IPS DF 6.9 (cell line): ENCODE measurements at regions not wholly inside any gene's neighbourhood (a gene's known extent, or its start where the extent isn't known, plus 50 kb on each side); places are given as distances from the start of the nearest gene placed in this dataset.
"Not testable (repeated sequence)": the region's sequence is repeated elsewhere in the genome, so short reads cannot be mapped to it uniquely, and the experiment has no call there.

Experiments
- DNase-seq: peaks from one replicate; pipeline ENCODE4 v3.0.0-alpha.2; 2013; ENCODE audit warnings: low read depth, low spot score
- H3K27ac ChIP-seq: one replicate; pipeline ENCODE4 v1.5.1; 2013; ENCODE audit warnings: low read length, control low read depth
- H3K27me3 ChIP-seq: 2 replicates; pipeline ENCODE4 v1.6.1; 2013; ENCODE audit warnings: mild to moderate bottlenecking, low read length; ENCODE audit not compliant: control insufficient read depth, insufficient read depth
- H3K36me3 ChIP-seq: 2 replicates; pipeline ENCODE4 v1.6.1; 2013; ENCODE audit warnings: low read length; ENCODE audit not compliant: control insufficient read depth, insufficient read depth
- H3K4me1 ChIP-seq: 2 replicates; pipeline ENCODE4 v1.6.1; 2013; ENCODE audit warnings: low read length; ENCODE audit not compliant: control insufficient read depth, insufficient read depth
- H3K4me3 ChIP-seq: 2 replicates; pipeline ENCODE4 v1.5.1; 2013; ENCODE audit warnings: mild to moderate bottlenecking, low read length
- H3K9me3 ChIP-seq: 2 replicates; pipeline ENCODE4 v1.6.1; 2013; ENCODE audit warnings: low read length, inconsistent platforms; ENCODE audit not compliant: control insufficient read depth, insufficient read depth
- WGBS: extraction: QIAGEN DNeasy Blood & Tissue Kit; methylation state at CpG from one replicate; pipeline ENCODE4 v1.1.7; 2013; ENCODE audit warnings: mixed read lengths, missing lambda C conversion rate; ENCODE audit not compliant: insufficient read length, insufficient coverage; 5-methylcytosine and 5-hydroxymethylcytosine counted together

DNA sequence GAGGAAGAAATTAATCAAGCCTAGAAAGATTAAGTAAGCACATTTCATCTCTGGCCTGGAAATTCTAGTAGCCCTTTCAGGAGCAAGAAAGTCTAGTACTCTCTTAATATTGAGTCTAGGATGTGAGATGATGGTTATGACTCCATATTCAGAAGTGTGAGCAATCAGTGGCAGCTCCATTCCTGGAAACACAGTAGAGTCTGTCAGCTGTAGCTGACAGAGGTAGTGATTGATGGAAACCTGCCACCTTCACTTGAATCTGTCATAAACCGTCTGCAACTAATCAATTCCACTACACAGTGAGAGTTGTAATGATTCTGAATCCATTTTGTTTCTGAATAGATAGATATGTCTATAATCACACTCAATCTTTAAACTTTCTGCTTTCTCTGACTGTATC is 635.1 kb downstream of the IRS1 start:
- H3K9me3 ChIP-seq: no peaks in the 10 kb centered on the region
- WGBS: no CpG with 5 or more reads among the region's 1 CpG
- no peaks in the 10 kb centered on the region for H3K36me3 ChIP-seq
- H3K27ac ChIP-seq: no peak overlapping the region
- no peak for DNase-seq
- H3K4me1 ChIP-seq: no peaks in the 10 kb centered on the region
- no peaks in the 10 kb centered on the region for H3K27me3 ChIP-seq
- no peak overlapping the region for H3K4me3 ChIP-seq

DNA sequence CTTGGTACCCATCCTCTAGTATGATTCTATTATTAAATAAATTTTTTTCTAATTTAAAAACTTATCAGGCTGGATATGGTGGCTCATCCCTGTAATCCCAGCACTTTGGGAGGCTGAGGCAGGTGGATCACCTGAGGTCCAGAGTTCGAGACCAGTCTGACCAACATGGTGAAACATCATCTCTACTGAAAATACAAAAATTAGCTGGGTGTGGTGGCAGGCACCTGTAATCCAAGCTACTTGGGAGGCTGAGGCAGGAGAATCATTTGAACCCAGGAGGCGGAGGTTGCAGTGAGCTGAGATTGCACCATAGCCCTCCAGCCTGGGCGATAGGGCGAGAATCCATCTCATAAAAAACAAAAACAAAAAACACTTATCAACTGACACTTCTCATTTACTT is 639.0 kb downstream of the IRS1 start:
- not testable (repeated sequence) for H3K9me3 ChIP-seq, H3K27ac ChIP-seq, H3K27me3 ChIP-seq, H3K4me1 ChIP-seq, H3K36me3 ChIP-seq, H3K4me3 ChIP-seq, DNase-seq
- no CpG with 5 or more reads among the region's 4 CpGs for WGBS

DNA sequence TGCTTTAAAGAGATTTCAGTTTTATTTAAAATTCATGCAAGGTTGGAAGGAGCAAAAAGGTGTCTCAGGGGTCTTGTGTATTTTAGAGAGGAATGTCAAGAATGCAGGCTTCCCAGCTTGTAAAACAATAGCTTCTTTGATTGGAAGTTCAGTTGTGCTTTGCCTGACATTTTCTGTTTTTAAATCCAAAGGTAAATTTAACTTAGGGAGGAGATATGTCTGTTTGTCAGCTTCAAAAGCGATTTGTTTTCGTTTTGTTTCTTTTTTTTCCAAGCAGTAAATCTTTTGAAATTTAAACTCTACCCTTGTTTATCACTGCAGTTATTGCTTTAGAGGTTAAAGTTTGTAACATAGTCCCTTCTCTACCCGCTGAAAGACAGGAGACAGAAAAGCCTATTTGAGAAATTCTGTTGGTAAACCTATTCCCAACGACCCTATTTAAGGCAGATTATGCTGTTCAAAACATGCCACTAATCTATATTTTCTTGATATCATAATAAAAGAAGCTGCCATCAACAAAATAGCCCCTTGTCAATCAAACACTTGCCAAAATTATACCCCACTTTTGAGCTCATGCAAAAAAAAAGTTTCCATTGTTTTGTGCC is 639.6 kb downstream of the IRS1 start:
- Histone ChIP-seq H3K36me3 (no peaks in the 10 kb centered on the region), H3K27ac (no peak overlapping the region), H3K27me3 (no peaks in the 10 kb centered on the region), H3K4me1 (no peaks in the 10 kb centered on the region; the same call in none of the 2 replicates), H3K4me3 (no peak overlapping the region), H3K9me3 (no peaks in the 10 kb centered on the region)
- peak; percentile 31 for DNase-seq
- WGBS: no CpG with 5 or more reads among the region's 4 CpGs

DNA sequence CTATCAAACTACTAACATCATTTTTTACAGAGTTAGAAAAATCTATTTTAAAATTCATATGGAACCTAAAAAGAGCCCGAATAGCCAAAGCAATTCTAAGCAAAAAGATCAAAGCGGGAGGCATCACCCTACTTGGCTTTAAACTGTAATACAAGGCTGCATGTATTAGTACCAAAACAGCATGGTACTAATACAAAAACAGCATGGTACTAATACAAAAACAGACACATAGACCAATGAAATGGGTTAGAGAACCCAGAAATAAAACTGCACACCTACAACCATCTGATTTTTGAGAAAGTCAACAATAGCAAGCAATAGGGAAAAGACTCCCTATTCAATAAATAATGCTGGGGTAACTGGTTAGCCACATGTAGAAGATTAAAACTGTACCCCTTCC is 640.7 kb downstream of the IRS1 start:
- WGBS: no CpG with 5 or more reads among the region's 2 CpGs
- no peak overlapping the region for H3K27ac ChIP-seq
- no peaks in the 10 kb centered on the region; the same call in none of the 2 replicates for H3K4me1 ChIP-seq
- H3K27me3 ChIP-seq: no peaks in the 10 kb centered on the region
- no peaks in the 10 kb centered on the region for H3K9me3 ChIP-seq
- H3K36me3 ChIP-seq: no peaks in the 10 kb centered on the region
- H3K4me3 ChIP-seq: no peak overlapping the region
- DNase-seq: no peak

DNA sequence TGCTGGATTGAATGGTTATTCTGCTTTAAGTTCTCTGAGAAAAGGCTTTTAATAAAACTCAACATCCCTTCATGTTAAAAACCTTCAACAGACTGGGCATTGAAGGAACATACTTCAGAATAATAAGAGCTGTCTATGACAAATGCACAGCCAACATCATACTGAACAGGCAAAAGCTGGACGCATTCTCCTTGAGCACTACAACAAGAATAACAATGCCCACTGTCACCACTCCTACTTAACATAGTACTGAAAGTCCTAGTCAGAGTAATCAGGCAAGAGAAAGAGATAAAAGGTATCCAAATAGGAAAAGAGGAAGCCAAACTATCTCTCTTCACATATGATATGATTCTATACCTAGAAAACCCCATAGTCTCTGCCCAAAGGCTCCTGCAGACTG is 641.4 kb downstream of the IRS1 start:
- Histone ChIP-seq H3K27me3 (no peaks in the 10 kb centered on the region), H3K4me3 (no peak overlapping the region), H3K36me3 (no peaks in the 10 kb centered on the region), H3K4me1 (no peaks in the 10 kb centered on the region; the same call in none of the 2 replicates), H3K27ac (no peak overlapping the region), H3K9me3 (no peaks in the 10 kb centered on the region)
- no CpG with 5 or more reads among the region's 1 CpG for WGBS
- no peak for DNase-seq

DNA sequence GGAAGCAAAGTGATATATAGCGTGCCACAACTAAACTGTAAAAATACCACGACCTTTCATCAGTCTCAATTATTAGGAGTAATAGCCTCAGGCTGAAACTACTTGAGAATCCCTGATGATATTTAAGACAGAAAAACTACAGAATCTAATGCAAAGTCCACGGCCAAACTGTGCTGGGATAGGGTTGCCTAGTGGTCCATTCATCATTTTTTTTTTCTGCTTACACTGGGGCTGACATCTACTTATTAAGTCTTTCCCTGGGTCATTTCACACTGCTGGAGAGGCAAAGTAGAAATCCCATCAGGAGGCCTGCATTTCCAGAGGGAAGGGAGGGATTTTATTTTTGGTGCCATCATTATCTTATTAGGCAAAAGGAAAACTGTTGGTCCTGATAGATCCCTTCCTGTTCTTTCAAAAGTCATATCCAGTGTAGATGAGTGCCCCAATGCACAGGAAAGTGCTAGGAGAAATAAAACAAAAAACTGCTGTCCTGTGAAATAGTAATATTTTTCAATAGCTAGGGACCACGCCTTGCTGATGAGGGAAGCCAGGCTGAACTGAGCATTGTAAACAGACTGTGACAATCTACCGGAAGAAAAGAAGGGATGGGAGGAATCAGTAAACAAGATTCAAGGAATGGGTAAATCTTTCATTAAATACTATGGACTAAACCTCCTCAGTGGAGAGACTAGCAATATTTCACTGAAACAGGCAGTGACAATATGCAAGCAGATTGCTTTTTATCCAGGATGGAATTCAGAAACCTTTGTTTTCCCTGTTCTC is 644.3 kb downstream of the IRS1 start:
- Histone ChIP-seq H3K4me3 (no peak overlapping the region), H3K27me3 (no peaks in the 10 kb centered on the region), H3K9me3 (no peaks in the 10 kb centered on the region), H3K36me3 (no peaks in the 10 kb centered on the region), H3K27ac (no peak overlapping the region), H3K4me1 (no peaks in the 10 kb centered on the region; the same call in none of the 2 replicates)
- no CpG with 5 or more reads among the region's 5 CpGs for WGBS
- DNase-seq: no peak

DNA sequence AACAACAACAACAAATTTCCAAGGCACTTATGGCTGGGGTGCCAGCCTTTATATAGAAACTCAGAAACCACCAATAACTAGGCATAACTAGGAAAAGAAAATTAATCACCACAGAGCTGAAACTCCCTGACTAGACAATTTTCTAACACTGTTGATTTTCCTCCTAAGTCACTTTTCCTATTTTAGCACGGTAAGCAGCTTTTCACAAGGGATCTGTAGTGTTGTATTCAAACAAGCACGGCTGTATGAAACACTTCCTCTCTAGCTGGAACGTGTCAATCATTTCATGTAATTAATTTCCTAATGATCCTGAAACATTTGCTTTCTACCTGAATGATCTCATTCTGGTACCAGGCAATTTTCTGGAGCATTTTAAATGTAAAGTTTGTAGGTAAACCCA is 645.0 kb downstream of the IRS1 start:
- Histone ChIP-seq H3K27ac (no peak overlapping the region), H3K4me3 (no peak overlapping the region), H3K27me3 (no peaks in the 10 kb centered on the region), H3K9me3 (no peaks in the 10 kb centered on the region), H3K36me3 (no peaks in the 10 kb centered on the region), H3K4me1 (no peaks in the 10 kb centered on the region; the same call in none of the 2 replicates)
- no peak for DNase-seq
- no CpG with 5 or more reads among the region's 3 CpGs for WGBS

DNA sequence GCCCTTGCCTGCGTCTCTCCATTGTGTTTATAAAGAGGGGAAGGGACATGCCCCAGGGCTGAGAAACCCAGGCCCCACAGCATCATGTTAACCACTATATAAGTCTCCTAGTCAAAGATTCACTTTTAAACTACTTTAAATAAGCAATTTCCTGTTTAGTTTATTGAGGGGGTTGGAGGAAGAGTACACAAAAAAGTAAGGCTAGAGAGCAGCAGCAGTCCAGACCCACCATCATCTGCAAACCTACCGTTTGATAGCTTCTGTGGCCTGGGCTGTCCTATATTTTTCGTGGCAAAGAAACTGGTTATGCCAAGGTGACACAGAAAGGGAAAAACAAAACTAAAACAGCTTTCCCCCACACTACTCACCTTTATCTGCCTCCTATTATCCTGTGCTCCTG is 646.1 kb downstream of the IRS1 start:
- no peak overlapping the region for H3K4me3 ChIP-seq
- H3K36me3 ChIP-seq: no peaks in the 10 kb centered on the region
- no CpG with 5 or more reads among the region's 3 CpGs for WGBS
- no peaks in the 10 kb centered on the region for H3K27me3 ChIP-seq
- no peak overlapping the region for H3K27ac ChIP-seq
- DNase-seq: no peak
- no peaks in the 10 kb centered on the region for H3K9me3 ChIP-seq
- H3K4me1 ChIP-seq: no peaks in the 10 kb centered on the region; the same call in none of the 2 replicates

DNA sequence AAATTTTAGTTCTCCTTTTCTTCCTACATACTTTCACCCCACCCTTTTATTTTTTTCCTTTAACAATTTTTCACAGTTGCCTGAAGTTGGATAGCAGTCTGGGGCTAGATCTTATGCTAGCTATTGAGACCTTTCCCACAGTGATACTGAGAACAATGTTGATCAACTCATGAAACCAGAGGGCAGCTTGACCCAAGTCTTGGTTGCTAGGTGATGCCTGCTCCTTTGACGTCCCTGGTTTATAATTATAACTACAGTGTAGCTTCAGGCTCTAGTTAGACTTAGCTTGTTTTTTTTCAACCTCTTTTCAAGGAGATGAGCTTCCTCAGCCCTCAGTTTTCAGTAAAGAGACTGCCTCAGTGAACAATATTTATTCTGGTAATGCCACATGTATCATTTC is 648.5 kb downstream of the IRS1 start:
- Histone ChIP-seq H3K27ac (no peak overlapping the region), H3K9me3 (no peaks in the 10 kb centered on the region), H3K36me3 (no peaks in the 10 kb centered on the region), H3K4me1 (no peaks in the 10 kb centered on the region; the same call in 1 of the 2 replicates), H3K27me3 (no peaks in the 10 kb centered on the region), H3K4me3 (no peak overlapping the region)
- no peak for DNase-seq
- WGBS: no CpG with 5 or more reads among the region's 1 CpG

DNA sequence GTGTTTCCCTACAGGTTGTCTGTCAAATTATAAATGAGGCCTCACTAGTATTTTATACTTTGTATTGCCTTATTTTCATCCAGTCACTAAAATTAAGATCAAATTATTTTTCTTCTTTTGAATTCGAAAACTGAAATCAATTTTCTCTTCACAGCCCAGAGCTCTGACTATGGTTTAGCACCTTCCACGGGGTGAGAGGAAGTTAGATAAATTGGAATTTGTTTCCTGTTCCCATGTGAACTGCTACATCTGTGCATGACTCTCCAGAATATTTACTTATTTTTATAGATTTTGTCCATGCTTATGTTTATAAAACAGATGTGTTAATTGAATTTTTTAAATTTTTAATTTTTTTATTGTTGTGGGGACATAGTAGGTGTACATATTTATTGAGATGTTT is 656.5 kb downstream of the IRS1 start:
- Histone ChIP-seq H3K4me3 (no peak overlapping the region), H3K9me3 (no peaks in the 10 kb centered on the region), H3K27ac (no peak overlapping the region), H3K36me3 (no peaks in the 10 kb centered on the region), H3K4me1 (no peaks in the 10 kb centered on the region), H3K27me3 (no peaks in the 10 kb centered on the region)
- no CpG with 5 or more reads among the region's 2 CpGs for WGBS
- no peak for DNase-seq

DNA sequence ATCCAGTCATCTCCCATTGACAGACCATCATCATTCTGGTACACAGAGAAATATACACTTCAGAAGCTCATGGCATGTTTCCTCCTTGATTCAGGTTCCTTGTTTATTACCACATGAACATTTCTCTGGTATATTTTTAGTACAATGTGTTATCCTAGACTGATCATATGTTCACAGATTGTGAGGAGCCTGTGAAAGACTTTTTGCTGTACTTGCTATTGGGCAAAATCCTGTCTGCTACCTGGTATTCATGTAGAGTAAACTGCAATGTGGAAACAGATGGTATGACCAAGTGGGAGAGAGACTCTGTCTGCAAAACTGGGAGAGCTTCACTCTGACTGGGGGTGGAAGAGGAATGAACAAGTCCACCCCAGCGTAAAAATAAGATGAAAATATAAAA is 657.2 kb downstream of the IRS1 start:
- no peaks in the 10 kb centered on the region for H3K36me3 ChIP-seq
- no CpG with 5 or more reads among the region's 1 CpG for WGBS
- H3K27ac ChIP-seq: no peak overlapping the region
- no peaks in the 10 kb centered on the region for H3K4me1 ChIP-seq
- no peak for DNase-seq
- H3K27me3 ChIP-seq: no peaks in the 10 kb centered on the region
- H3K9me3 ChIP-seq: no peaks in the 10 kb centered on the region
- H3K4me3 ChIP-seq: no peak overlapping the region
